K562 (cell line): ENCODE measurements at regions not wholly inside any gene's neighbourhood (a gene's known extent, or its start where the extent isn't known, plus 50 kb on each side); places are given as distances from the start of the nearest gene placed in this dataset.

Experiments
- ATAC-seq: fragments of 200-7000 bp; cut with Tn5 transposase; 3 replicates; pipeline ENCODE4 v1.9.1; 2020; ENCODE audit warnings: moderate library complexity
- BruUV-seq: library from RNA; stranded (reverse); fragments of 400-500 nt; replicated peaks from 2 replicates; lab custom pipeline; 2021; lab: Mats Ljungman, UMichigan
- CTCF ChIA-PET: fragments of 300-600 bp; formaldehyde crosslinking; extraction: SDS; loops from one replicate; lab custom pipeline; 2021; ENCODE audit warnings: low intra/inter-chr PET ratio; lab: Yijun Ruan, JAX
- POLR2A ChIA-PET: fragments of 300-600, 350-650 bp; sonication (Branson Sonifier 250); formaldehyde crosslinking; extraction: SDS; loops from one replicate; lab custom pipeline; 2021; ENCODE audit warnings: antibody characterized with exemption, inconsistent platforms; lab: Yijun Ruan, JAX
- DNase-seq, 4 experiments: peaks; one replicate each; pipeline versions ENCODE4 v3.0.0 to v3.0.0-alpha.2; 2011 to 2018; ENCODE audit warnings: low spot score in 3 of 4, mixed read lengths in 3 of 4; ENCODE audit errors: extremely low read depth in 1 of 4
- FAIRE-seq: peaks from 2 replicates; lab custom pipeline; 2011; peaks lifted over from hg19 to GRCh38; lab: Jason Lieb, UNC
- H2AFZ ChIP-seq: 2 replicates; pipeline ENCODE4 v1.6.0; 2011; ENCODE audit warnings: low read depth, low read length, control low read depth, inconsistent platforms
- H3K27ac ChIP-seq: fragments of 200-600 bp; 3 replicates; pipeline ENCODE4 v1.8.0; 2011; ENCODE audit warnings: low read depth, mild to moderate bottlenecking, control low read depth, inconsistent platforms, low read length, moderate library complexity, mixed read lengths; ENCODE audit errors: extremely low read depth
- H3K27me3 ChIP-seq, 2 experiments: fragments of 300-600 bp in 1 of 2; 2 replicates in 1 of 2; 3 replicates in 1 of 2; pipeline versions ENCODE4 v1.6.0 to v1.8.0; 2011; ENCODE audit warnings: inconsistent platforms in 2 of 2, low read length in 2 of 2, mild to moderate bottlenecking in 1 of 2, mixed read lengths in 1 of 2, moderate library complexity in 1 of 2; ENCODE audit not compliant: control insufficient read depth in 2 of 2, insufficient read depth in 2 of 2
- H3K36me3 ChIP-seq: fragments of 300-600 bp; 3 replicates; pipeline ENCODE4 v1.8.0; 2011; ENCODE audit warnings: mild to moderate bottlenecking, low read length, inconsistent platforms; ENCODE audit not compliant: control insufficient read depth, insufficient read depth
- H3K4me1 ChIP-seq, 2 experiments: fragments of 200-600 bp in 1 of 2; replicated peaks in 1 of 2; 2 replicates in 1 of 2; 3 replicates in 1 of 2; pipeline versions ENCODE4 v1.5.1 to v1.8.0; 2011; ENCODE audit warnings: inconsistent platforms in 2 of 2, low read length in 2 of 2, mild to moderate bottlenecking in 1 of 2, mixed read lengths in 1 of 2, moderate library complexity in 1 of 2; ENCODE audit not compliant: control insufficient read depth in 2 of 2, insufficient read depth in 2 of 2
- H3K4me2 ChIP-seq: 2 replicates; pipeline ENCODE4 v1.6.1; 2011; ENCODE audit warnings: low read length, control low read depth, inconsistent platforms, mixed read lengths; ENCODE audit not compliant: insufficient read depth
- H3K4me3 ChIP-seq: fragments of 200-600 bp; sonication (generic), shearing (Covaris generic); 2 replicates; pipeline ENCODE4 v1.5.1; 2016; ENCODE audit warnings: control low read depth, inconsistent platforms
- H3K79me2 ChIP-seq: fragments of 200-600 bp; 3 replicates; pipeline ENCODE4 v1.8.0; 2011; ENCODE audit warnings: low read length, inconsistent platforms; ENCODE audit not compliant: control insufficient read depth, insufficient read depth
- H3K9ac ChIP-seq, 2 experiments: 2 replicates each; pipeline versions ENCODE4 v1.6.0 to v1.6.1; 2011; ENCODE audit warnings: low read depth in 2 of 2, low read length in 2 of 2, control low read depth in 1 of 2, inconsistent platforms in 1 of 2, mild to moderate bottlenecking in 1 of 2, mixed read lengths in 1 of 2; ENCODE audit not compliant: insufficient read depth in 1 of 2
- H3K9me1 ChIP-seq: one replicate; pipeline ENCODE4 v1.6.0; 2011; ENCODE audit warnings: inconsistent platforms, mild to moderate bottlenecking, low read length, moderate library complexity; ENCODE audit not compliant: control insufficient read depth, insufficient read depth
- H3K9me3 ChIP-seq: replicated peaks from 2 replicates; pipeline ENCODE4 v1.5.1; 2011; ENCODE audit warnings: low read depth, low read length, inconsistent platforms; ENCODE audit not compliant: control insufficient read depth, insufficient read depth
- H4K20me1 ChIP-seq: replicated peaks from 2 replicates; pipeline ENCODE4 v1.6.1; 2011; ENCODE audit warnings: low read length, inconsistent platforms, mixed read lengths; ENCODE audit not compliant: control insufficient read depth, insufficient read depth
- ESRRB ChIP-seq: fragments of 250-450 bp; sonication (Bioruptor Pico); IDR thresholded peaks from 2 replicates; pipeline ENCODE4 v1.5.0; 2020; ENCODE audit warnings: mild to moderate bottlenecking, moderate library complexity, borderline replicate concordance
- ETV6 ChIP-seq, 3 experiments: fragments of 150-350 bp in 1 of 3; sonication (generic) in 1 of 3; formaldehyde crosslinking in 1 of 3; IDR thresholded peaks; 2 replicates each; pipeline versions ENCODE4 v1.6.1 to v1.8.0; 2014 to 2022; ENCODE audit warnings: borderline replicate concordance in 2 of 3, low read depth in 2 of 3, antibody characterized with exemption in 1 of 3, low read length in 1 of 3, mild to moderate bottlenecking in 1 of 3, missing genetic modification reagents in 1 of 3
- NFE2L1 ChIP-seq: fragments of 450-650 bp; IDR thresholded peaks from 2 replicates; pipeline ENCODE4 v1.6.1; 2016; ENCODE audit warnings: missing genetic modification characterization, low read depth, mild to moderate bottlenecking, missing compliant biosample characterization, moderate library complexity, borderline replicate concordance
- NFIX ChIP-seq: fragments of 250-450 bp; sonication (Bioruptor Pico); IDR thresholded peaks from 2 replicates; pipeline ENCODE4 v1.4.0; 2020; ENCODE audit warnings: low read depth, mild to moderate bottlenecking, moderate library complexity
- POLR2B ChIP-seq: fragments of 450-650 bp; IDR thresholded peaks from 2 replicates; pipeline ENCODE4 v1.6.1; 2018; ENCODE audit warnings: low read depth; ENCODE audit not compliant: partially characterized antibody
- POLR2G ChIP-seq: fragments of 200-400 bp; formaldehyde crosslinking; IDR thresholded peaks from 2 replicates; pipeline ENCODE4 v1.6.1; 2017; ENCODE audit warnings: low read depth, mild to moderate bottlenecking, antibody characterized with exemption, low read length, moderate library complexity
- SAFB ChIP-seq: fragments of 200-400 bp; formaldehyde crosslinking; IDR thresholded peaks from 2 replicates; pipeline ENCODE4 v1.6.1; 2017; ENCODE audit warnings: low read depth, low read length, borderline replicate concordance
- ZNF175 ChIP-seq: fragments of 200-800 bp; sonication (Bioruptor generic); IDR thresholded peaks from 2 replicates; pipeline ENCODE4 v1.6.1; 2016; ENCODE audit warnings: low read depth, mild to moderate bottlenecking, missing genetic modification characterization, missing compliant biosample characterization
- ZNF24 ChIP-seq: fragments of 450-650 bp; IDR thresholded peaks from 2 replicates; pipeline ENCODE4 v1.6.1; 2016
- WGBS: fragments of 100-300 bp; shearing (Covaris generic); methylation state at CpG from one replicate; pipeline ENCODE4 v1.1.6; 2016; ENCODE audit warnings: low coverage, mixed read lengths; ENCODE audit not compliant: insufficient coverage; ENCODE audit errors: missing lambda C conversion rate; 5-methylcytosine and 5-hydroxymethylcytosine counted together
- in situ Hi-C: fragments of 300-500 bp; cut with MboI; formaldehyde crosslinking; loops from 4 replicates; pipeline ENCODE4 v1.15.0; 2018; ENCODE audit warnings: inconsistent platforms, mixed read lengths
- intact Hi-C: fragments of 100-400 bp; cut with micrococcal nuclease; formaldehyde crosslinking; loops from 2 replicates; pipeline ENCODE4 v1.14.2; 2022
- TF ChIP-seq, protein P1 (sequence below): fragments of 450-650 bp; IDR thresholded peaks from 2 replicates; pipeline ENCODE4 v1.6.1; 2016; ENCODE audit warnings: missing biosample characterization, missing genetic modification characterization
- TF ChIP-seq, protein P2 (sequence below), 2 experiments: IDR thresholded peaks; 2 replicates each; pipeline ENCODE4 v1.6.1; 2011; ENCODE audit warnings: borderline replicate concordance in 1 of 2, control low read depth in 1 of 2, low read depth in 1 of 2, low read length in 1 of 2, mild to moderate bottlenecking in 1 of 2, mixed read lengths in 1 of 2, moderate library complexity in 1 of 2; ENCODE audit not compliant: insufficient read depth in 1 of 2, insufficient read length in 1 of 2, poor library complexity in 1 of 2, severe bottlenecking in 1 of 2; ENCODE audit errors: extremely low read depth in 1 of 2
- TF ChIP-seq, protein P3 (sequence below): fragments of 250-450 bp; sonication (Bioruptor Pico); IDR thresholded peaks from 2 replicates; pipeline ENCODE4 v1.8.0; 2022; ENCODE audit warnings: moderate library complexity, mild to moderate bottlenecking, inconsistent platforms
- TF ChIP-seq, protein P4 (sequence below): fragments of 450-650 bp; conservative IDR thresholded peaks from 2 replicates; pipeline ENCODE4 v1.6.1; 2016; ENCODE audit warnings: missing genetic modification characterization, low read depth, mild to moderate bottlenecking, control low read depth, missing compliant biosample characterization

DNA sequence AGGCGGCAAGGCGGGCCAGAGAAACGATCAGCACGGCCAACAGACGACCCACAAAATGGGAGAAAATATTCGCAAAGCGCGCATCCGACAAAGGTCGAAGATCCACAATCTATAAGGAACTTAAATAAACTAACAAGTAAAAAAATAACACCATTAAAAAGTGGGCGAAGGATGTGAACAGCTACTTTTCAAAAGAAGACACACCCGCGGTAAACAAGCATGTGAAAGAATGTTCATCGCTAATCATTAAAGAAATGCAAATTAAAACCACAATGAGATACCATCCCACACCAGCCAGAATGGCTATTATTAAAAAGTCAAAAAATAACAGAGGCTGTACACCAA, 117.8 kb upstream of the SIRPA start:
- Histone ChIP-seq H3K4me1 (peaks cover 0 to 5% of the 10 kb centered on the region in 2 experiments; a peak in 2 of 5 replicates), H3K27me3 (peaks cover 0 to 14% of the 10 kb centered on the region in 2 experiments; a peak in 2 of 5 replicates), H3K79me2 (no peaks in the 10 kb centered on the region), H3K9me3 (no peaks in the 10 kb centered on the region), H3K4me2 (0 out of 2 replicates have a peak overlapping the region, but pooled peaks have one; percentile 21), H2AFZ (no peak overlapping the region), H3K9me1 (no peaks in the 10 kb centered on the region), H3K36me3 (no peaks in the 10 kb centered on the region), H4K20me1 (no peaks in the 10 kb centered on the region), H3K9ac (no peak overlapping the region), H3K27ac (no peak overlapping the region), H3K4me3 (no peak overlapping the region)
- DNase-seq (no peak), ATAC-seq (no peak), FAIRE-seq (no peak)
- CTCF ChIA-PET = interaction anchor here (0.9 to 1.1 kb wide), 2 partner anchors 13 to 269 kb away, joined by 3 to 4 read pairs; no protein-coding TSS in a partner anchor
- WGBS = 19% methylated on average over 12 of the region's 14 CpGs
- in situ Hi-C loops = no loop called here
- POLR2A ChIA-PET = interaction anchor here (0.7 to 1.1 kb wide), 3 partner anchors 10 to 271 kb away, joined by 3 to 6 read pairs (median 3); no protein-coding TSS in a partner anchor
- intact Hi-C loops = no loop called here
- no TSS peak for BruUV-seq
- TF ChIP-seq ETV6 (IDR thresholded peaks at IDR 0.05; ENCODE audit: borderline replicate concordance in 1 of 2, low read depth in 2 of 2, low read length in 1 of 2) (no peak), ETV6 (CRISPR knock-in tag; IDR thresholded peaks at IDR 0.05; ENCODE audit: borderline replicate concordance) (no peak), POLR2B (no peak), POLR2G (no peak), NFIX (CRISPR knock-in tag) (no peak), ESRRB (CRISPR knock-in tag) (no peak), ZNF24 (no peak), ZNF175 (CRISPR knock-in tag) (no peak), SAFB (no peak), NFE2L1 (no peak)
- TF ChIP-seq, protein P1, sequence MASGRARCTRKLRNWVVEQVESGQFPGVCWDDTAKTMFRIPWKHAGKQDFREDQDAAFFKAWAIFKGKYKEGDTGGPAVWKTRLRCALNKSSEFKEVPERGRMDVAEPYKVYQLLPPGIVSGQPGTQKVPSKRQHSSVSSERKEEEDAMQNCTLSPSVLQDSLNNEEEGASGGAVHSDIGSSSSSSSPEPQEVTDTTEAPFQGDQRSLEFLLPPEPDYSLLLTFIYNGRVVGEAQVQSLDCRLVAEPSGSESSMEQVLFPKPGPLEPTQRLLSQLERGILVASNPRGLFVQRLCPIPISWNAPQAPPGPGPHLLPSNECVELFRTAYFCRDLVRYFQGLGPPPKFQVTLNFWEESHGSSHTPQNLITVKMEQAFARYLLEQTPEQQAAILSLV (tag) = no peak
- TF ChIP-seq, protein P2, sequence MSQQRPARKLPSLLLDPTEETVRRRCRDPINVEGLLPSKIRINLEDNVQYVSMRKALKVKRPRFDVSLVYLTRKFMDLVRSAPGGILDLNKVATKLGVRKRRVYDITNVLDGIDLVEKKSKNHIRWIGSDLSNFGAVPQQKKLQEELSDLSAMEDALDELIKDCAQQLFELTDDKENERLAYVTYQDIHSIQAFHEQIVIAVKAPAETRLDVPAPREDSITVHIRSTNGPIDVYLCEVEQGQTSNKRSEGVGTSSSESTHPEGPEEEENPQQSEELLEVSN (IDR thresholded peaks at IDR 0.05; ENCODE audit: borderline replicate concordance in 1 of 2, extremely low read depth in 1 of 2, insufficient read depth in 1 of 2, insufficient read length in 1 of 2, low read depth in 1 of 2, low read length in 1 of 2, poor library complexity in 1 of 2, severe bottlenecking in 1 of 2) = no peak
- TF ChIP-seq, protein P3, sequence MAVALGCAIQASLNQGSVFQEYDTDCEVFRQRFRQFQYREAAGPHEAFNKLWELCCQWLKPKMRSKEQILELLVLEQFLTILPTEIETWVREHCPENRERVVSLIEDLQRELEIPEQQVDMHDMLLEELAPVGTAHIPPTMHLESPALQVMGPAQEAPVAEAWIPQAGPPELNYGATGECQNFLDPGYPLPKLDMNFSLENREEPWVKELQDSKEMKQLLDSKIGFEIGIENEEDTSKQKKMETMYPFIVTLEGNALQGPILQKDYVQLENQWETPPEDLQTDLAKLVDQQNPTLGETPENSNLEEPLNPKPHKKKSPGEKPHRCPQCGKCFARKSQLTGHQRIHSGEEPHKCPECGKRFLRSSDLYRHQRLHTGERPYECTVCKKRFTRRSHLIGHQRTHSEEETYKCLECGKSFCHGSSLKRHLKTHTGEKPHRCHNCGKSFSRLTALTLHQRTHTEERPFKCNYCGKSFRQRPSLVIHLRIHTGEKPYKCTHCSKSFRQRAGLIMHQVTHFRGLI (CRISPR knock-in tag) = no peak
- TF ChIP-seq, protein P4, sequence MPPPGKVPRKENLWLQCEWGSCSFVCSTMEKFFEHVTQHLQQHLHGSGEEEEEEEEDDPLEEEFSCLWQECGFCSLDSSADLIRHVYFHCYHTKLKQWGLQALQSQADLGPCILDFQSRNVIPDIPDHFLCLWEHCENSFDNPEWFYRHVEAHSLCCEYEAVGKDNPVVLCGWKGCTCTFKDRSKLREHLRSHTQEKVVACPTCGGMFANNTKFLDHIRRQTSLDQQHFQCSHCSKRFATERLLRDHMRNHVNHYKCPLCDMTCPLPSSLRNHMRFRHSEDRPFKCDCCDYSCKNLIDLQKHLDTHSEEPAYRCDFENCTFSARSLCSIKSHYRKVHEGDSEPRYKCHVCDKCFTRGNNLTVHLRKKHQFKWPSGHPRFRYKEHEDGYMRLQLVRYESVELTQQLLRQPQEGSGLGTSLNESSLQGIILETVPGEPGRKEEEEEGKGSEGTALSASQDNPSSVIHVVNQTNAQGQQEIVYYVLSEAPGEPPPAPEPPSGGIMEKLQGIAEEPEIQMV (tag) = no peak
